IPS-18a (cell line): ENCODE measurements at regions not wholly inside any gene's neighbourhood (a gene's known extent, or its start where the extent isn't known, plus 50 kb on each side); places are given as distances from the start of the nearest gene placed in this dataset.
A peak's percentile ranks its signal among the peaks of the same experiment; 100 is the strongest.
"Not testable (repeated sequence)": the region's sequence is repeated elsewhere in the genome, so short reads cannot be mapped to it uniquely, and the experiment has no call there.

Experiments used
- H3K27ac ChIP-seq: one replicate; pipeline ENCODE4 v1.5.1; 2013; ENCODE audit warnings: low read length
- H3K27me3 ChIP-seq: one replicate; pipeline ENCODE4 v1.6.1; 2013; ENCODE audit warnings: mild to moderate bottlenecking, low read length; ENCODE audit not compliant: control insufficient read depth, insufficient read depth
- H3K36me3 ChIP-seq: one replicate; pipeline ENCODE4 v1.6.1; 2013; ENCODE audit warnings: low read depth, low read length; ENCODE audit not compliant: control insufficient read depth
- H3K4me1 ChIP-seq: one replicate; pipeline ENCODE4 v1.6.1; 2013; ENCODE audit warnings: low read depth, low read length; ENCODE audit not compliant: control insufficient read depth
- H3K4me3 ChIP-seq: one replicate; pipeline ENCODE4 v1.5.1; 2013; ENCODE audit warnings: low read length
- H3K9ac ChIP-seq: one replicate; pipeline ENCODE4 v1.6.1; 2013; ENCODE audit warnings: mild to moderate bottlenecking, low read length, moderate library complexity
- H3K9me3 ChIP-seq: one replicate; pipeline ENCODE4 v1.6.1; 2013; ENCODE audit warnings: low read depth, low read length; ENCODE audit not compliant: control insufficient read depth

GRCh38 chr12:114122016-114122415 is 155.9 kb upstream of the RBM19 start:
- Histone ChIP-seq H3K27me3 (peaks cover 7% of the 10 kb centered on the region), H3K4me1 (no peaks in the 10 kb centered on the region), H3K4me3 (no peak overlapping the region), H3K36me3 (no peaks in the 10 kb centered on the region), H3K9ac (no peak overlapping the region), H3K27ac (no peak overlapping the region), H3K9me3 (no peaks in the 10 kb centered on the region)

GRCh38 chr12:114119316-114119715 is 153.2 kb upstream of the RBM19 start:
- H3K9me3 ChIP-seq: peaks cover 2% of the 10 kb centered on the region
- no peak overlapping the region for H3K4me3 ChIP-seq
- no peaks in the 10 kb centered on the region for H3K36me3 ChIP-seq
- H3K27me3 ChIP-seq: peaks cover 7% of the 10 kb centered on the region
- no peak overlapping the region for H3K27ac ChIP-seq
- H3K4me1 ChIP-seq: no peaks in the 10 kb centered on the region
- no peak overlapping the region for H3K9ac ChIP-seq

GRCh38 chr12:114096461-114096860 is 130.3 kb upstream of the RBM19 start:
- Histone ChIP-seq H3K36me3 (no peaks in the 10 kb centered on the region), H3K9me3 (peaks cover 6% of the 10 kb centered on the region), H3K4me1 (no peaks in the 10 kb centered on the region), H3K27ac (no peak overlapping the region), H3K4me3 (no peak overlapping the region), H3K27me3 (no peaks in the 10 kb centered on the region), H3K9ac (no peak overlapping the region)

- Histone ChIP-seq H3K9me3 (peaks cover 6% of the 10 kb centered on the region), H3K4me3 (no peak overlapping the region), H3K27ac (no peak overlapping the region), H3K36me3 (no peaks in the 10 kb centered on the region), H3K9ac (no peak overlapping the region), H3K4me1 (no peaks in the 10 kb centered on the region), H3K27me3 (no peaks in the 10 kb centered on the region)
Measured at GRCh38 chr12:114093520-114093919, 127.4 kb upstream of the RBM19 start.

GRCh38 chr12:114092981-114093380 is 126.9 kb upstream of the RBM19 start:
- peaks cover 6% of the 10 kb centered on the region for H3K9me3 ChIP-seq
- no peaks in the 10 kb centered on the region for H3K36me3 ChIP-seq
- peaks cover under 1% of the 10 kb centered on the region for H3K27me3 ChIP-seq
- no peak overlapping the region for H3K9ac ChIP-seq
- H3K4me1 ChIP-seq: no peaks in the 10 kb centered on the region
- no peak overlapping the region for H3K4me3 ChIP-seq
- H3K27ac ChIP-seq: no peak overlapping the region

GRCh38 chr12:114090211-114090610 is 124.1 kb upstream of the RBM19 start:
- H3K4me1 ChIP-seq: no peaks in the 10 kb centered on the region
- peaks cover 3% of the 10 kb centered on the region for H3K27me3 ChIP-seq
- H3K9me3 ChIP-seq: peaks cover 6% of the 10 kb centered on the region
- no peak overlapping the region for H3K4me3 ChIP-seq
- no peak overlapping the region for H3K9ac ChIP-seq
- no peak overlapping the region for H3K27ac ChIP-seq
- H3K36me3 ChIP-seq: no peaks in the 10 kb centered on the region

GRCh38 chr12:114073076-114073475 is 107.0 kb upstream of the RBM19 start:
- H3K27ac ChIP-seq: no peak overlapping the region
- no peaks in the 10 kb centered on the region for H3K9me3 ChIP-seq
- no peaks in the 10 kb centered on the region for H3K36me3 ChIP-seq
- H3K9ac ChIP-seq: no peak overlapping the region
- H3K4me1 ChIP-seq: peaks cover 10% of the 10 kb centered on the region
- H3K4me3 ChIP-seq: no peak overlapping the region
- H3K27me3 ChIP-seq: no peaks in the 10 kb centered on the region

GRCh38 chr12:114069507-114069906 is 103.4 kb upstream of the RBM19 start:
- no peaks in the 10 kb centered on the region for H3K36me3 ChIP-seq
- peaks cover 10% of the 10 kb centered on the region for H3K4me1 ChIP-seq
- no peak overlapping the region for H3K27ac ChIP-seq
- H3K27me3 ChIP-seq: no peaks in the 10 kb centered on the region
- no peak overlapping the region for H3K4me3 ChIP-seq
- H3K9ac ChIP-seq: no peak overlapping the region
- no peaks in the 10 kb centered on the region for H3K9me3 ChIP-seq

- H3K4me3 ChIP-seq: no peak overlapping the region
- H3K36me3 ChIP-seq: no peaks in the 10 kb centered on the region
- H3K9ac ChIP-seq: no peak overlapping the region
- no peak overlapping the region for H3K27ac ChIP-seq
- peaks cover 15% of the 10 kb centered on the region for H3K4me1 ChIP-seq
- H3K27me3 ChIP-seq: no peaks in the 10 kb centered on the region
- no peaks in the 10 kb centered on the region for H3K9me3 ChIP-seq
Measured at GRCh38 chr12:114064497-114064896, 98.4 kb upstream of the RBM19 start.

GRCh38 chr12:114064034-114064433 is 97.9 kb upstream of the RBM19 start:
- H3K4me1 ChIP-seq: peaks cover 10% of the 10 kb centered on the region
- not testable (repeated sequence) for H3K27ac ChIP-seq, H3K9me3 ChIP-seq, H3K27me3 ChIP-seq, H3K9ac ChIP-seq, H3K4me3 ChIP-seq, H3K36me3 ChIP-seq

- H3K4me3 ChIP-seq: peak overlapping the region; percentile 17
- no peaks in the 10 kb centered on the region for H3K36me3 ChIP-seq
- peaks cover 4% of the 10 kb centered on the region for H3K4me1 ChIP-seq
- H3K9ac ChIP-seq: no peak overlapping the region
- H3K27ac ChIP-seq: no peak overlapping the region
- H3K27me3 ChIP-seq: no peaks in the 10 kb centered on the region
- H3K9me3 ChIP-seq: no peaks in the 10 kb centered on the region
Measured at GRCh38 chr12:114063435-114063834, 97.3 kb upstream of the RBM19 start.

GRCh38 chr12:114056351-114056750 is 90.2 kb upstream of the RBM19 start:
- not testable (repeated sequence) for H3K9me3 ChIP-seq, H3K4me3 ChIP-seq, H3K36me3 ChIP-seq, H3K27ac ChIP-seq, H3K9ac ChIP-seq, H3K4me1 ChIP-seq, H3K27me3 ChIP-seq
